ENCODE measurements at regions not wholly inside any gene's neighbourhood (a gene's known extent, or its start where the extent isn't known, plus 50 kb on each side); places are given as distances from the start of the nearest gene placed in this dataset.

DNA sequence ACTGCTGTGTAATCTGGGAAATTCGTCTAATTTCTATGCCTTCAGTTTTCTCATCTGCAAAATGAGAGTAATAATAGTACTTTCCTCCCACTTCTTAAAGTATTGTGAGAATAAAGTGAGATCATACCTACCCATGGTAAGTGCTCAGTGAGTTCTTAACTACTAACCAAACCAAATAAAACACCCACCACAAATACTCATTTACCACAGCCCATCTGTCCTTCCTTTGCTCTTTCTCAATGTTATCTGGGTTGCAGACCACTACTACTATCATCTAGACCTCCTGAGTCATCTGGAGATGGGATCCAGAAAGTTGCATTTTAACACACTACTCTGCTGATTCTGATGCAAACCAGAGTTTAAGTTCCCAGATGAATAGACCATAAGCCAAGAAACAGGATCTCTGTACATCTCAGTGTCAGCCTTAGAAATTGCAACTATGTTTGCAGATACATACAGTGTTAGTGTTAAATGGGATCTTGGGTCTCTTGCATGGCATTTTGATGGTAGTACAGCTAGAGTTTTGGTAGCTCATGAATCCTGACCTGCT lies 105.4 kb upstream of the ATP10B start:
- DNase-seq (ENCODE audit: insufficient read length, low spot score) (no peak), FAIRE-seq (peak; percentile 13)
- TF ChIP-seq SPI1 (IDR thresholded peaks at IDR 0.05; ENCODE audit: low read depth, low read length) (no peak), POLR2A (IDR thresholded peaks at IDR 0.05; ENCODE audit: low read depth, low read length) (no peak), PAX5 (IDR thresholded peaks at IDR 0.05; ENCODE audit: insufficient read depth, low read length, severe bottlenecking) (no peak), POLR2AphosphoS5 (IDR thresholded peaks at IDR 0.05; ENCODE audit: low read depth, low read length) (no peak), POU2F2 (IDR thresholded peaks at IDR 0.05; ENCODE audit: low read depth, low read length) (no peak), TAF1 (IDR thresholded peaks at IDR 0.05; ENCODE audit: low read depth, low read length) (no peak)

- FAIRE-seq (no peak), DNase-seq (ENCODE audit: insufficient read length, low spot score) (no peak)
- TF ChIP-seq POU2F2 (IDR thresholded peaks at IDR 0.05; ENCODE audit: low read depth, low read length): no peak
- TF ChIP-seq POLR2AphosphoS5 (IDR thresholded peaks at IDR 0.05; ENCODE audit: low read depth, low read length): no peak
- no peak for TF ChIP-seq SPI1 (IDR thresholded peaks at IDR 0.05; ENCODE audit: low read depth, low read length)
- no peak for TF ChIP-seq POLR2A (IDR thresholded peaks at IDR 0.05; ENCODE audit: low read depth, low read length)
Observed at GRCh38 chr5:160956051-160956450, 104.0 kb upstream of the ATP10B start.

DNA sequence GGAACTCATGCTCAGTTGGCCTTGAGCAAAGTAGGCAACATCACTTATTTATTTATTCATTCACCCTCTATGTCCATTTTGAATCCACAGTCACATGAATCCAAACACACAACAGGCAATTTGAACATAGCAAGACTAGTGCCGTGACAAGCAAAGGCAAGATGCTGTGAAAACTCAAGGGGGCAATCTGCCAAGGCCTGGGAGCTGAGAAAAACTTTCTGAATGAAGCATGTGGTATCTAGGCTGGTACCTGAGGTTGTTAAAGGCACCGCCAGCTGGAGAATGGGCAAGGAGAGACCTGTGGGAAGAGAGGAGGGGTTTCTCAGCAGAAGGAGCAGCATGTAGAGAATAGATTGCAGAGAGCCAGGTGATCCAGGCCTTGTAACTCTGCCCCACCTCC lies 98.3 kb upstream of the ATP10B start:
- TF ChIP-seq POLR2AphosphoS5 (IDR thresholded peaks at IDR 0.05; ENCODE audit: low read depth, low read length) (no peak), SPI1 (IDR thresholded peaks at IDR 0.05; ENCODE audit: low read depth, low read length) (no peak), TAF1 (IDR thresholded peaks at IDR 0.05; ENCODE audit: low read depth, low read length) (no peak), POLR2A (IDR thresholded peaks at IDR 0.05; ENCODE audit: low read depth, low read length) (no peak), POU2F2 (IDR thresholded peaks at IDR 0.05; ENCODE audit: low read depth, low read length) (no peak), PAX5 (IDR thresholded peaks at IDR 0.05; ENCODE audit: insufficient read depth, low read length, severe bottlenecking) (no peak)
- no peak for DNase-seq (ENCODE audit: insufficient read length, low spot score)
- FAIRE-seq: no peak

DNA sequence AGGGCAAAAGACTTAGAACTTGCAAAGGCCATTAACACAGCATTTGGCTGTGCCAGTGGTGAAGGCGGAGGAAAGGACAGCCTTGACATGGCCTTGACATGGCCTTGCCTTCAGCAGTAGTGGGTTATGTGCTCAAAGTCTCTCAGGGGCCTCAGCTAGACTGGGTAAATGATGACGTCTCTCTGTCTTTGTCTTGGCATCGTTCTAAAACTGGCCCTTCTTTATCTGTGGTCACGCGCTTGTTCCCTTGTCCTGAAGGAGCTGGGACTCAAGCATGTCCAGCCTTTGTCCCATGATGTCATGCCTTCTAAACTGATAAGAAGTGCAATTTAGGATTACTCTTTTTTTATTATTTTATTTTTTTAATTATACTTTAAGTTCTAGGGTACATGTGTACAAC lies 88.7 kb upstream of the ATP10B start:
- FAIRE-seq (no peak), DNase-seq (ENCODE audit: insufficient read length, low spot score) (no peak)
- TF ChIP-seq SPI1 (IDR thresholded peaks at IDR 0.05; ENCODE audit: low read depth, low read length): no peak
- no peak for TF ChIP-seq POLR2AphosphoS5 (IDR thresholded peaks at IDR 0.05; ENCODE audit: low read depth, low read length)
- no peak for TF ChIP-seq POLR2A (IDR thresholded peaks at IDR 0.05; ENCODE audit: low read depth, low read length)

DNA sequence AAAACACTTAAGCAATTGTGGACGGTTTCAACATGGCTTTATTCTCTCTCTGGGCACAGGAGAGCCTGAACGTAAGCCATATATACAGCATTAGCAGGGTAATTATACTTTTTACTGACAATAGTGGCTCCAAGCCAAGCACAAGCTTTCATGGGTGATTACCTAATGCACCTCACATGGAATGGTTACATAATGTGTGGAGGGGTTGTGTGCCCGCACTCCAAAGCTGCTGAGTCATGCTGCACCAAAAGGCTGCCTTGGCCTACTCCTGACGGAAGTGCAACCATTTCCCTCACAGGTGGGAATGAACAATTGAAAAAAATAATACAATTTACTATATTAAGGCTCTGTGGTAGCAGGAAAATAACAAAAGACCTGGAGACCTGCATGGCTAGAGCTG lies 86.5 kb upstream of the ATP10B start:
- TF ChIP-seq SPI1 (IDR thresholded peaks at IDR 0.05; ENCODE audit: low read depth, low read length) (no peak), POU2F2 (IDR thresholded peaks at IDR 0.05; ENCODE audit: low read depth, low read length) (no peak), PAX5 (IDR thresholded peaks at IDR 0.05; ENCODE audit: insufficient read depth, low read length, severe bottlenecking) (no peak), POLR2A (IDR thresholded peaks at IDR 0.05; ENCODE audit: low read depth, low read length) (no peak), POLR2AphosphoS5 (IDR thresholded peaks at IDR 0.05; ENCODE audit: low read depth, low read length) (no peak)
- DNase-seq (ENCODE audit: insufficient read length, low spot score) (no peak), FAIRE-seq (no peak)

GRCh38 chr5:160937570-160937969 lies 85.6 kb upstream of the ATP10B start:
- FAIRE-seq (no peak), DNase-seq (ENCODE audit: insufficient read length, low spot score) (no peak)
- TF ChIP-seq POLR2AphosphoS5 (IDR thresholded peaks at IDR 0.05; ENCODE audit: low read depth, low read length) (no peak), POU2F2 (IDR thresholded peaks at IDR 0.05; ENCODE audit: low read depth, low read length) (no peak), POLR2A (IDR thresholded peaks at IDR 0.05; ENCODE audit: low read depth, low read length) (no peak), SPI1 (IDR thresholded peaks at IDR 0.05; ENCODE audit: low read depth, low read length) (no peak), PAX5 (IDR thresholded peaks at IDR 0.05; ENCODE audit: insufficient read depth, low read length, severe bottlenecking) (no peak)

GRCh38 chr5:160935776-160936175 lies 83.8 kb upstream of the ATP10B start:
- no peak for FAIRE-seq
- DNase-seq (ENCODE audit: insufficient read length, low spot score): no peak
- TF ChIP-seq POLR2A (IDR thresholded peaks at IDR 0.05; ENCODE audit: low read depth, low read length): no peak
- no peak for TF ChIP-seq POU2F2 (IDR thresholded peaks at IDR 0.05; ENCODE audit: low read depth, low read length)
- no peak for TF ChIP-seq PAX5 (IDR thresholded peaks at IDR 0.05; ENCODE audit: insufficient read depth, low read length, severe bottlenecking)
- no peak for TF ChIP-seq SPI1 (IDR thresholded peaks at IDR 0.05; ENCODE audit: low read depth, low read length)
- no peak for TF ChIP-seq POLR2AphosphoS5 (IDR thresholded peaks at IDR 0.05; ENCODE audit: low read depth, low read length)
- TF ChIP-seq TAF1 (IDR thresholded peaks at IDR 0.05; ENCODE audit: low read depth, low read length): no peak

- DNase-seq (ENCODE audit: insufficient read length, low spot score) (no peak), FAIRE-seq (no peak)
- TF ChIP-seq POU2F2 (IDR thresholded peaks at IDR 0.05; ENCODE audit: low read depth, low read length) (no peak), POLR2A (IDR thresholded peaks at IDR 0.05; ENCODE audit: low read depth, low read length) (no peak), POLR2AphosphoS5 (IDR thresholded peaks at IDR 0.05; ENCODE audit: low read depth, low read length) (no peak)
Observed at GRCh38 chr5:160931283-160931682, 79.3 kb upstream of the ATP10B start.

GRCh38 chr5:160930406-160930805 lies 78.4 kb upstream of the ATP10B start:
- FAIRE-seq (no peak), DNase-seq (ENCODE audit: insufficient read length, low spot score) (no peak)
- TF ChIP-seq POU2F2 (IDR thresholded peaks at IDR 0.05; ENCODE audit: low read depth, low read length) (no peak), POLR2AphosphoS5 (IDR thresholded peaks at IDR 0.05; ENCODE audit: low read depth, low read length) (no peak), PAX5 (IDR thresholded peaks at IDR 0.05; ENCODE audit: insufficient read depth, low read length, severe bottlenecking) (no peak), SPI1 (IDR thresholded peaks at IDR 0.05; ENCODE audit: low read depth, low read length) (no peak)

DNA sequence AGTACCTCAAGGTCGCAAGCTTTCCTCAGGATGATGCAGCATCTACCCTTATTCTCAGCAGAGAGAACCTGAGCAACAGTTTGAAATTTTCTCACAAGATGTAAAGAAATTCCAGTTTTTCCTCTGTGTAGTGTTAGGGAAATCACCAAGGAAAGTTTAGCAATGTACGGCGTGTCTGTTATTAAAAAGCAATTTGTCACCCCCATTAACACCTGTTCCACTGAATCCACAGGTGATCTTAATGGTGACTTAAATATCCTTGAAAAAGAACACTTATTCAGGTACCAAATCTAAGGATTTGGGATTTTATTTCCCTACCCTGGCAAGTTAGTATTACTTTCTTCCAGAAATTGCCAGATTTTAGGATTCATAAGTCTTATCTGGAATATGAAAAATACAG lies 77.9 kb upstream of the ATP10B start:
- no peak for FAIRE-seq
- TF ChIP-seq POLR2A (IDR thresholded peaks at IDR 0.05; ENCODE audit: low read depth, low read length) (no peak), POU2F2 (IDR thresholded peaks at IDR 0.05; ENCODE audit: low read depth, low read length) (no peak), SPI1 (IDR thresholded peaks at IDR 0.05; ENCODE audit: low read depth, low read length) (no peak), POLR2AphosphoS5 (IDR thresholded peaks at IDR 0.05; ENCODE audit: low read depth, low read length) (no peak), TAF1 (IDR thresholded peaks at IDR 0.05; ENCODE audit: low read depth, low read length) (no peak), PAX5 (IDR thresholded peaks at IDR 0.05; ENCODE audit: insufficient read depth, low read length, severe bottlenecking) (no peak)
- no peak for DNase-seq (ENCODE audit: insufficient read length, low spot score)

Measured in GM12891 (cell line).